Keratinocyte (primary cell): ENCODE measurements at regions not wholly inside any gene's neighbourhood (a gene's known extent, or its start where the extent isn't known, plus 50 kb on each side); places are given as distances from the start of the nearest gene placed in this dataset.

Experiments
- DNase-seq: peaks from one replicate; pipeline ENCODE4 v3.0.0-alpha.2; 2011; ENCODE audit warnings: low read depth, missing footprints, low spot score
- FAIRE-seq: peaks from 2 replicates; lab custom pipeline; 2011; peaks lifted over from hg19 to GRCh38; lab: Jason Lieb, UNC
- H2AFZ ChIP-seq: 2 replicates; pipeline ENCODE4 v1.6.0; 2012; ENCODE audit warnings: low read length, control low read depth, inconsistent platforms; ENCODE audit not compliant: control insufficient read depth
- H3K27ac ChIP-seq: 2 replicates; pipeline ENCODE4 v1.5.1; 2011; ENCODE audit warnings: low read length; ENCODE audit not compliant: control insufficient read depth, insufficient read depth
- H3K27me3 ChIP-seq: 3 replicates; pipeline ENCODE4 v1.6.0; 2011; ENCODE audit warnings: low read length; ENCODE audit not compliant: control insufficient read depth, insufficient read depth; ENCODE audit errors: extremely low read depth
- H3K36me3 ChIP-seq, 2 experiments: 2 replicates in 1 of 2; 3 replicates in 1 of 2; pipeline ENCODE4 v1.5.1; 2011; ENCODE audit warnings: low read length in 2 of 2, mild to moderate bottlenecking in 1 of 2; ENCODE audit not compliant: control insufficient read depth in 2 of 2, insufficient read depth in 2 of 2; ENCODE audit errors: extremely low read depth in 1 of 2
- H3K4me1 ChIP-seq: 3 replicates; pipeline ENCODE4 v1.5.1; 2011; ENCODE audit warnings: low read length; ENCODE audit not compliant: control insufficient read depth, insufficient read depth; ENCODE audit errors: extremely low read depth
- H3K4me2 ChIP-seq: 3 replicates; pipeline ENCODE4 v1.6.0; 2011; ENCODE audit warnings: low read depth, low read length; ENCODE audit not compliant: control insufficient read depth, insufficient read depth; ENCODE audit errors: extremely low read depth
- H3K4me3 ChIP-seq, 3 experiments: fragments of 200-600 bp in 1 of 3; sonication (generic) in 1 of 3; 2 replicates in 2 of 3; 3 replicates in 1 of 3; pipeline ENCODE4 v1.5.1; 2011 to 2016; ENCODE audit warnings: low read length in 3 of 3, mild to moderate bottlenecking in 3 of 3, control low read depth in 2 of 3, inconsistent platforms in 1 of 3, low read depth in 1 of 3, mixed read lengths in 1 of 3, mixed run types in 1 of 3, moderate library complexity in 1 of 3; ENCODE audit not compliant: control insufficient read depth in 2 of 3, insufficient read depth in 2 of 3; ENCODE audit errors: extremely low read depth in 1 of 3
- H3K79me2 ChIP-seq: 2 replicates; pipeline ENCODE4 v1.6.0; 2012; ENCODE audit warnings: low read length; ENCODE audit not compliant: control insufficient read depth, insufficient read depth
- H3K9ac ChIP-seq: 3 replicates; pipeline ENCODE4 v1.6.0; 2011; ENCODE audit warnings: low read length; ENCODE audit not compliant: control insufficient read depth, insufficient read depth; ENCODE audit errors: extremely low read depth
- H3K9me1 ChIP-seq: 3 replicates; pipeline ENCODE4 v1.6.0; 2011; ENCODE audit warnings: low read length; ENCODE audit not compliant: control insufficient read depth, insufficient read depth; ENCODE audit errors: extremely low read depth
- H3K9me3 ChIP-seq: 2 replicates; pipeline ENCODE4 v1.5.1; 2012; ENCODE audit warnings: low read depth, low read length; ENCODE audit not compliant: control insufficient read depth
- H4K20me1 ChIP-seq: 3 replicates; pipeline ENCODE4 v1.6.0; 2011; ENCODE audit warnings: low read length; ENCODE audit not compliant: control insufficient read depth, insufficient read depth; ENCODE audit errors: extremely low read depth
- EZH2 ChIP-seq: IDR thresholded peaks from one replicate; pipeline ENCODE4 v1.6.1; 2012; ENCODE audit warnings: inconsistent platforms, mild to moderate bottlenecking, low read length, moderate library complexity
- dilution Hi-C: fragments of 300-500 bp; cut with MboI; formaldehyde crosslinking; loops from one replicate; pipeline ENCODE4 v1.7.0; 2020; ENCODE audit warnings: low sequenced_read_pairs; ENCODE audit not compliant: extremely low pct_ligation_motif_present
- TF ChIP-seq, protein P1 (sequence below), 3 experiments: IDR thresholded peaks in 1 of 3; conservative IDR thresholded peaks in 1 of 3; optimal IDR thresholded peaks in 1 of 3; 2 replicates in 2 of 3; 3 replicates in 1 of 3; pipeline versions ENCODE3 to v1.5.1; 2011; ENCODE audit warnings: low read length in 3 of 3, mild to moderate bottlenecking in 3 of 3, moderate library complexity in 2 of 3, control low read depth in 1 of 3, inconsistent platforms in 1 of 3; ENCODE audit not compliant: insufficient read depth in 2 of 3; ENCODE audit errors: extremely low read depth in 1 of 3

- dilution Hi-C loops: no loop called here
Observed at GRCh38 chr6:14964556-14965270, 281.2 kb upstream of the JARID2 start.

DNA sequence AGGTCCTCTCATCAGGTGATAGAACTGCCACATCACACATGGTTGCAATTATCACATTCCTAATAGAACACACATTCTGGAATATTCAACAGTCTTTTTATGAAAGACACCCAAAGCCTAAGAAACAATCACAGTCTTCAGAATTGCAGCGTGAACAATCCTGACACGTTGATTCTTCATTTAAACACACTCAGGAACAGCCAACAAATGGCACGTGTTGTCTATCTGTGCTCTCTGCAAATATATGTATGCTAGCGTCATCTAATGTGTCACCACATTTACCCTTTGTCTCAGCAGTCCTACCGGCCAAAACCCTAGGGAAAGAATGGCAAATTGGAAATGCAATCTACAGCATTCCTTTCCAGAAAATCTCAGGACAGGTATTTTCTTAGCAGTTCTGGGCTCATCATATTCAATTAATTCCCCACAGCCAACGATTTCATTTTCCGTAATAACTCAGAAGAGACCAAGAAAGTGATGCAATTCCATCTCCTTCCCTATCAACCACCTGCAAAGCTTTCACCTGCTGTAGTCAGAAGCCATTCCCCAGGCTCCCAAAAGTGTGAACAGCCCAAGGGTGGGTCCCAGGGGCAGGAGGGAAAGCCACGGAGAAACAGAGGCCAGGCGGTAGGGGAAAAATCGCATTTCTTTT, 280.3 kb upstream of the JARID2 start:
- Histone ChIP-seq H4K20me1 (no peaks in the 10 kb centered on the region), H3K36me3 (no peaks in the 10 kb centered on the region), H3K4me2 (no peak overlapping the region), H3K9me1 (no peaks in the 10 kb centered on the region), H3K79me2 (no peaks in the 10 kb centered on the region), H3K4me1 (no peaks in the 10 kb centered on the region), H3K4me3 (no peak overlapping the region), H3K9me3 (no peaks in the 10 kb centered on the region), H3K27me3 (no peaks in the 10 kb centered on the region), H2AFZ (no peak overlapping the region), H3K9ac (no peak overlapping the region), H3K27ac (no peak overlapping the region)
- DNase-seq (no peak), FAIRE-seq (no peak)
- no peak for TF ChIP-seq EZH2
- TF ChIP-seq, protein P1, sequence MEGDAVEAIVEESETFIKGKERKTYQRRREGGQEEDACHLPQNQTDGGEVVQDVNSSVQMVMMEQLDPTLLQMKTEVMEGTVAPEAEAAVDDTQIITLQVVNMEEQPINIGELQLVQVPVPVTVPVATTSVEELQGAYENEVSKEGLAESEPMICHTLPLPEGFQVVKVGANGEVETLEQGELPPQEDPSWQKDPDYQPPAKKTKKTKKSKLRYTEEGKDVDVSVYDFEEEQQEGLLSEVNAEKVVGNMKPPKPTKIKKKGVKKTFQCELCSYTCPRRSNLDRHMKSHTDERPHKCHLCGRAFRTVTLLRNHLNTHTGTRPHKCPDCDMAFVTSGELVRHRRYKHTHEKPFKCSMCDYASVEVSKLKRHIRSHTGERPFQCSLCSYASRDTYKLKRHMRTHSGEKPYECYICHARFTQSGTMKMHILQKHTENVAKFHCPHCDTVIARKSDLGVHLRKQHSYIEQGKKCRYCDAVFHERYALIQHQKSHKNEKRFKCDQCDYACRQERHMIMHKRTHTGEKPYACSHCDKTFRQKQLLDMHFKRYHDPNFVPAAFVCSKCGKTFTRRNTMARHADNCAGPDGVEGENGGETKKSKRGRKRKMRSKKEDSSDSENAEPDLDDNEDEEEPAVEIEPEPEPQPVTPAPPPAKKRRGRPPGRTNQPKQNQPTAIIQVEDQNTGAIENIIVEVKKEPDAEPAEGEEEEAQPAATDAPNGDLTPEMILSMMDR (optimal IDR thresholded peaks at IDR 0.05 in 1 of 3, IDR thresholded peaks at IDR 0.05 in 1 of 3, conservative IDR thresholded peaks at IDR 0.05 in 1 of 3; ENCODE audit: extremely low read depth in 1 of 3, insufficient read depth in 2 of 3, low read length in 3 of 3): no peak
- dilution Hi-C loops: no loop called here

More at GRCh38 chr6:14964556-14965270, 281.2 kb upstream of the JARID2 start:
- Histone ChIP-seq H3K27me3 (no peaks in the 10 kb centered on the region), H3K36me3 (no peaks in the 10 kb centered on the region), H3K4me2 (no peak overlapping the region), H4K20me1 (no peaks in the 10 kb centered on the region), H3K9me1 (no peaks in the 10 kb centered on the region), H3K27ac (no peak overlapping the region), H2AFZ (no peak overlapping the region), H3K4me1 (no peaks in the 10 kb centered on the region), H3K9ac (no peak overlapping the region), H3K9me3 (no peaks in the 10 kb centered on the region), H3K79me2 (no peaks in the 10 kb centered on the region), H3K4me3 (no peak overlapping the region)
- FAIRE-seq (no peak), DNase-seq (no peak)
- no peak for TF ChIP-seq EZH2
- TF ChIP-seq, protein P1 (optimal IDR thresholded peaks at IDR 0.05 in 1 of 3, IDR thresholded peaks at IDR 0.05 in 1 of 3, conservative IDR thresholded peaks at IDR 0.05 in 1 of 3; ENCODE audit: extremely low read depth in 1 of 3, insufficient read depth in 2 of 3, low read length in 3 of 3): no peak
